Ishikawa (cell line): ENCODE measurements at regions not wholly inside any gene's neighbourhood (a gene's known extent, or its start where the extent isn't known, plus 50 kb on each side); places are given as distances from the start of the nearest gene placed in this dataset.

Experiments used
- CEBPB ChIP-seq: IDR thresholded peaks from 2 replicates; pipeline ENCODE4 v1.6.1; 2012
- CREB1 ChIP-seq: IDR thresholded peaks from 2 replicates; pipeline ENCODE4 v1.6.1; 2012; ENCODE audit warnings: low read depth
- EGR1 ChIP-seq: IDR thresholded peaks from 2 replicates; pipeline ENCODE4 v1.6.1; 2012
- EP300 ChIP-seq: IDR thresholded peaks from 2 replicates; pipeline ENCODE4 v1.6.1; 2012; ENCODE audit warnings: borderline replicate concordance
- FOXM1 ChIP-seq: IDR thresholded peaks from 2 replicates; pipeline ENCODE4 v1.6.1; 2012; ENCODE audit warnings: low read depth, borderline replicate concordance
- NFIC ChIP-seq: IDR thresholded peaks from 2 replicates; pipeline ENCODE4 v1.6.1; 2012
- RAD21 ChIP-seq: IDR thresholded peaks from 2 replicates; pipeline ENCODE4 v1.6.1; 2012; ENCODE audit warnings: low read depth
- TCF12 ChIP-seq: IDR thresholded peaks from 2 replicates; pipeline ENCODE4 v1.6.1; 2012; ENCODE audit warnings: low read depth
- TEAD4 ChIP-seq: IDR thresholded peaks from 2 replicates; pipeline ENCODE4 v1.6.1; 2012
- YY1 ChIP-seq: IDR thresholded peaks from 2 replicates; pipeline ENCODE4 v1.6.1; 2012; ENCODE audit warnings: low read depth
- ZBTB7A ChIP-seq: IDR thresholded peaks from 2 replicates; pipeline ENCODE4 v1.6.1; 2012; ENCODE audit warnings: low read depth
- TF ChIP-seq, protein P1 (sequence below): IDR thresholded peaks from 2 replicates; pipeline ENCODE4 v1.6.1; 2012
- TF ChIP-seq, protein P2 (sequence below): IDR thresholded peaks from 2 replicates; pipeline ENCODE4 v1.6.1; 2012; ENCODE audit warnings: low read depth, mild to moderate bottlenecking

DNA sequence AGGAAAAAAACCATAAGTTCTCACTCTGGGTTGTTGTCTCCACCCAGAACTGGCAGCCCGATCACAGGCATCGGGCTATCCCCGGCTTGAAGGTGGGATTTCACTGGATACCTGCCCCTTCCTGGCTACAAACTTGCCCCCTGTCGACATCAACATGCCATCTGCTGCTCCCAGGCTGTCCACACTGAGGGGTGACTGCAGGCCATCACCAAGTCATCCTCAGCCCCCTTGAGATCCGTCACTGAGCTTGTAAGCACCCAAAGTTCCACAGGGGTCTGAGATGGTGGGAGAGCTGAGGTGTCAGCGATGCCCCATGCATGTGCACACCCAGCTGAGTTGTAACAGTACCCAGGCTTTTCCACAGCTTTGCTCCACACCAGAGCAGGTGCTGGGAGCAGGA, 211.0 kb downstream of the AMY1C start:
- no peak for TF ChIP-seq TEAD4
- no peak for TF ChIP-seq CEBPB
- TF ChIP-seq RAD21, result no peak
- TF ChIP-seq YY1, result no peak

DNA sequence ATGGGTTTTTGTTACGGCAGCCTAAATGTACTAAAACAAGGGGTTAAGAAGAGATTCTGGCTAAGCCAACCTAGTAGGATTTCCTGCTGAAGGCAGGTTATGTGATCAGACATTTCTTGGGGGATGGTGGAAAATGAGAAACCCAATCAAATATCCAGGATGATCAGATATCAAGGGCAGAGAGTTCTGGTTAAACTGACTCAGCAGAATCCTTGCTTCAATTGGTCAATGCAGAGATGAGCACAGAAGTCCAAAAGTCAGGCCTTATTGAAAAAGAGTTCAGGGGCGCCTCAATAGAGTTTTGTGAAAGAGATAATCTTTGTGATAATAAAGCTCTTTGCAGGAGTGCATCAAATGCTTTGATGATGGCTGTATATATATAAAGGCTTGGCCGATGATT, 237.1 kb downstream of the AMY1C start:
- TF ChIP-seq FOXM1, result no peak

DNA sequence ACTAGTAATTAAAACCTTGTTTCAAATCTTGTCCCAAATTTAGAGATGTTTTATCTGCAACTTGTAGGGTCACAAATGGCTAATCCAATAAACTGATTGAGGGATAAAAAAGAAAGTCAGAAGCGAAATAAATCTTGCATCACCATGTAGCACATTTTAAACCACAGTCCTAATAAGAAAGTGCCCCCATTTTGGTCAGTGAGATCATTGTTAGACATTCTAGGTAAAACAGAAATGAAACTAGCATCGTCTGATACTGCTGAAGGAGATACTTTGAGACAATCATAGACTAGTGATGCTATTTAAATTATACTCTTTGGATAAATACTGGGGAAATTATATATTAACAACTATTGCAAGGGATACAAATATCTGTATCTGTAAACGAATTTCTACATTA, 247.9 kb downstream of the AMY1C start:
- TF ChIP-seq, protein P1, sequence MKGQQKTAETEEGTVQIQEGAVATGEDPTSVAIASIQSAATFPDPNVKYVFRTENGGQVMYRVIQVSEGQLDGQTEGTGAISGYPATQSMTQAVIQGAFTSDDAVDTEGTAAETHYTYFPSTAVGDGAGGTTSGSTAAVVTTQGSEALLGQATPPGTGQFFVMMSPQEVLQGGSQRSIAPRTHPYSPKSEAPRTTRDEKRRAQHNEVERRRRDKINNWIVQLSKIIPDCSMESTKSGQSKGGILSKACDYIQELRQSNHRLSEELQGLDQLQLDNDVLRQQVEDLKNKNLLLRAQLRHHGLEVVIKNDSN, result no peak
- TF ChIP-seq TEAD4, result no peak
- no peak for TF ChIP-seq RAD21
- TF ChIP-seq NFIC, result no peak
- no peak for TF ChIP-seq CEBPB
- no peak for TF ChIP-seq YY1

DNA sequence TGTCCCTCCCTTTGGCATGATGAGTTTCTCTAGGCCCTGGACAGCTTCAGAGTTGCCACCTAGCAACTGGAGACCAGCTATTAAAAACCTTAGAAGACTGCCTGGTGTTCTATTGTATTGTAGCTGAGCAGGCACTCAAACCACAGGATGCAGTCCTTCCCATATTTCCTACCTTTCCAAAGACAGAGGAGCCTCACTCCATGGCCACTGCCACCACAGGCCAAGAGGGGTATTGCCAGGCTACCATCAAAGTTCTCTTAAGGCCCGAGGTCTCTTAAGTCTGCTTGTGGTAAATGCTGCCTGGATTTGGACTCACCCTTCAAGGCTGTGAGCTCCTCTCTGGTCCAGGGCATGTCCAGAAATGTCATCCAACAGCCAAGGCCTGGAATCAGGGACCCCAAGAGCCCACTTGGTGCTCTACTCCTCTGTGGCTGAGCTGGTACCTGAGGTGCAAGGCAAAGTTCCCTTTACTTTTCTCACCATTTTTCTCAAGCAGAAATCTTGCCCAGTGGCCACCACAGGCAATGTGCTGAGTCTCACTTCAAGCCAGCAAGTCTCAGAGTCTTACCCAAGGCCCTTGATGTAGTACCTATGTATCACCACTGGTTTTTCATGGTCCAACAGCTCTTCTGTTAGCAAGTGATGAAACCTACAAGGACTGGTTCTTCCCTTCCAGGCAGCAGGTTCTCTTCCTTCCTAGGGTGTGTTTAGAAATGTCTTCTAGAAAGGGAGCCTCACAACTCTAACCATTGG, 269.4 kb downstream of the AMY1C start:
- TF ChIP-seq ZBTB7A (no peak), NFIC (no peak), RAD21 (no peak), TEAD4 (no peak), CREB1 (no peak), FOXM1 (no peak), YY1 (no peak)

DNA sequence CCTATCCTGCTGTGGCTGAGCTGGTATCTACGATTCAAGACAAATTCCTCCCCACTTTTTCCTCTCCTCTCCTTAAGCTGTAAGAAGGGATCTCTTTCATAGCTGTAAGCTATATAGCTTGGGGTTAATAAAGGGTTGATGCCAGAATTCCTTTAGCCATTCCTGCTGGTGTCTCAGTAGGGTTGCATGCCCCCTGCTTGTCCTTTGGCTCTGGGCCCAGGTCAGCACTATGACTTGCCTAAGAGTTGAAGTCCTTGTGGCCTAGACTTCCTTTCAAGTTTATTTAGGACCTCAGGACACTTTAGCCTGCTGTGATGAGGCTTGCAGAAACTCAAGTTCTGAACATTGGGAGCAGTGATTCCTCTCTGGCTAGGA, 270.0 kb downstream of the AMY1C start:
- TF ChIP-seq NFIC (peak; percentile 93), FOXM1 (no peak), TEAD4 (peak; percentile 76), CEBPB (peak; percentile 45; the same call in 1 of the 2 replicates), TCF12 (0 out of 2 replicates have a peak, but pooled peaks have one; percentile 47)

DNA sequence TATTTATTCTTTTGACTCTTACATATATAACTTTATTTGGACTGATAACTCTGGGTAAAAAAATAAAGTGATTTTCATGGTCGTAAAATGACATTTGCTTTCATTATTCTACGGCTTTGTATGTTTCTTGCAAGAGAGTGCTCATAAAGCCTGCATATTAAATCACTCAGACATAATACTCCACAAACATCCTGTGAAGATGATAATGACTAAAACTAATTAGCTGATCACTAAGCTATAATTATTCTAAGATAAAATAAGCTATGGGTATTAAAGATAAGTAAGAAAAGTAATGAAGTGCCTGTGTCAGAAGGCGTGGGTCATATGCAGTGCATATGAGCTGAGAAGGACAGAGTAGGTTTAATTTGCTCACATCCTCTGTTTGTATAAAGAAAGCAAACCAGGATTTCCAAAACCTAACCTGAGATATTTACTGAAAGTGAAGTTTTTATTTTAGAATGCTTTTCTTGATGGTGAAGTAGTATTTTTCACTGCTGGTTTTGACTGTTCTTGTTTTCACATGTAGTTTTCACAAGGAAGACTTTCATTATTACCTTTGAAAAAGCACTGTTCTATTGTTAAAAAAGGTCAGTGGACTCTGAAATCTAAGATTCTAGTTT, 278.8 kb downstream of the AMY1C start:
- TF ChIP-seq, protein P1, result no peak
- TF ChIP-seq RAD21 (no peak), CEBPB (no peak), YY1 (no peak), ZBTB7A (no peak), TEAD4 (no peak), EGR1 (no peak), TCF12 (no peak), FOXM1 (no peak), EP300 (no peak)
- TF ChIP-seq, protein P2, sequence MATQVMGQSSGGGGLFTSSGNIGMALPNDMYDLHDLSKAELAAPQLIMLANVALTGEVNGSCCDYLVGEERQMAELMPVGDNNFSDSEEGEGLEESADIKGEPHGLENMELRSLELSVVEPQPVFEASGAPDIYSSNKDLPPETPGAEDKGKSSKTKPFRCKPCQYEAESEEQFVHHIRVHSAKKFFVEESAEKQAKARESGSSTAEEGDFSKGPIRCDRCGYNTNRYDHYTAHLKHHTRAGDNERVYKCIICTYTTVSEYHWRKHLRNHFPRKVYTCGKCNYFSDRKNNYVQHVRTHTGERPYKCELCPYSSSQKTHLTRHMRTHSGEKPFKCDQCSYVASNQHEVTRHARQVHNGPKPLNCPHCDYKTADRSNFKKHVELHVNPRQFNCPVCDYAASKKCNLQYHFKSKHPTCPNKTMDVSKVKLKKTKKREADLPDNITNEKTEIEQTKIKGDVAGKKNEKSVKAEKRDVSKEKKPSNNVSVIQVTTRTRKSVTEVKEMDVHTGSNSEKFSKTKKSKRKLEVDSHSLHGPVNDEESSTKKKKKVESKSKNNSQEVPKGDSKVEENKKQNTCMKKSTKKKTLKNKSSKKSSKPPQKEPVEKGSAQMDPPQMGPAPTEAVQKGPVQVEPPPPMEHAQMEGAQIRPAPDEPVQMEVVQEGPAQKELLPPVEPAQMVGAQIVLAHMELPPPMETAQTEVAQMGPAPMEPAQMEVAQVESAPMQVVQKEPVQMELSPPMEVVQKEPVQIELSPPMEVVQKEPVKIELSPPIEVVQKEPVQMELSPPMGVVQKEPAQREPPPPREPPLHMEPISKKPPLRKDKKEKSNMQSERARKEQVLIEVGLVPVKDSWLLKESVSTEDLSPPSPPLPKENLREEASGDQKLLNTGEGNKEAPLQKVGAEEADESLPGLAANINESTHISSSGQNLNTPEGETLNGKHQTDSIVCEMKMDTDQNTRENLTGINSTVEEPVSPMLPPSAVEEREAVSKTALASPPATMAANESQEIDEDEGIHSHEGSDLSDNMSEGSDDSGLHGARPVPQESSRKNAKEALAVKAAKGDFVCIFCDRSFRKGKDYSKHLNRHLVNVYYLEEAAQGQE, result no peak

DNA sequence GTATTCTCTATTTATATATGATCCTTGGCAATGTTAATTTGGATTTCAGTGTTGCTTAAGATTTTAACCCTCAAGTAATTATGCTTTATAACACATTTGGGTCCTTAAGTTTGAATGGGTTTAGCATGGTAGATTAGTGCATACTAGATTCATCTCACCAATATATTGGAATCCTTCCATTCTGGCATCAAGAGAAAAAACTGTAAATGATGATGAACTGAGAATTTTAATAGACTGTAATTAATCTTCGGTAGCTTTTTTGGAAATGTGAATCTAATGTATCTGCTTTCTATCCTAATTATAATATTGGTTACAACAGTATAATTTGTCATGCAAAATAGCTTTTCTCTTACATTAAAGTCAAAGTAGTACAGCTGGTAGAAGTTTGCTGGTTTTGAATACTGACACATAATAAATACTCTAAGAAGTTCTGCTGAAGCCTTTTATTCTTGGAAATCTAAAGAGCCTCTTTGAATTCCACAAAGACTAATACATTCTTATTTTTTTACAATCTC, 279.8 kb downstream of the AMY1C start:
- TF ChIP-seq EP300, result no peak
- no peak for TF ChIP-seq CREB1
- TF ChIP-seq NFIC, result no peak

DNA sequence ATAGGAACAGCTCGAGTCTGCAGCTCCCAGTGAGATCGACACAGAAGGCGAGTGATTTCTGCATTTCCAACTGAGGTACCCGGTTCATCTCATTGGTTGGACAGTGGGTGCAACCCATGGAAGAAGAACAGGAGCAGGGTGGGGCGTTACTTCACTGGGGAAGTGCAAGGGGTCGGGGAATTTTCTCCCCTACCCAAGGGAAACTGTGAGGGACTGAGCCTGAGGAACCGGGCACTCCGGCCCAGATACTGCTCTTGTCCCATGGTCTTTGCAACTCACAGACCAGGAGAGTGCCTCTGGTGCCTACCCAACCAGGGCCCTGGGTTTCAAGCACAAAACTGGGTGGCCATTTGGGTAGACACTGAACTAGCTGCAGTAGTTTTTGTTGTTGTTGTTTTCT, 307.1 kb downstream of the AMY1C start:
- TF ChIP-seq FOXM1 (no peak), CEBPB (no peak), RAD21 (no peak)
- TF ChIP-seq, protein P1, result no peak

DNA sequence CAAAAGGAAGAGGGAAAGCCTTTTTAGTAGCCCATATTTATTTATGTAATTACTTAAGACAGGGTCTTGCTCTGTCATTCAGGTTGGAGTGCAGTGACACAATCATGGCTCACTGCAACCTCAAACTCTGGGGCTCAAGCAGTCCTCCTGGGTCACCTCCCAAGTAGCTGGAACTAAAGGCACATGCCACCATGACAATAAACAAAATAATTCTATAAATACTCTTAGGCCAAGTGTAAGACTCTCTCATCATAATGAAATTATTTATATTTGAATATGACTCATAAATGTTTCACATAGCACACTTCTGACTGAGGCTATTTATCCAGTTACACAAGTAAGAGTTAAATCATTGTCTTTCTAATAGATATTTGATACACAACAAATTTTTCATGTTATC, 314.7 kb downstream of the AMY1C start:
- TF ChIP-seq, protein P1, result no peak
- TF ChIP-seq CREB1, result no peak
- TF ChIP-seq FOXM1, result no peak
